HG03432 (cell line): ENCODE measurements at regions not wholly inside any gene's neighbourhood (a gene's known extent, or its start where the extent isn't known, plus 50 kb on each side); places are given as distances from the start of the nearest gene placed in this dataset.
"Not testable (repeated sequence)": the region's sequence is repeated elsewhere in the genome, so short reads cannot be mapped to it uniquely, and the experiment has no call there.

Experiments used
- ATAC-seq: cut with Tn5 transposase; IDR thresholded peaks from one replicate; pipeline ENCODE4 v1.9.1; 2021; ENCODE audit warnings: mild to moderate bottlenecking, moderate library complexity; ENCODE audit not compliant: unreplicated experiment

- not testable (repeated sequence) for ATAC-seq
Measured at GRCh38 chr4:81580994-81581374, 109.3 kb upstream of the RASGEF1B start.

GRCh38 chr4:81580346-81580993 lies 108.8 kb upstream of the RASGEF1B start:
- ATAC-seq: no peak

- no peak for ATAC-seq
Measured at GRCh38 chr4:81577392-81577791, 105.7 kb upstream of the RASGEF1B start.

GRCh38 chr4:81574991-81575390 lies 103.3 kb upstream of the RASGEF1B start:
- ATAC-seq: no peak

GRCh38 chr4:81573840-81574239 lies 102.1 kb upstream of the RASGEF1B start:
- no peak for ATAC-seq

- no peak for ATAC-seq
Measured at GRCh38 chr4:81572402-81572801, 100.7 kb upstream of the RASGEF1B start.

- ATAC-seq: no peak
Measured at GRCh38 chr4:81571105-81571504, 99.4 kb upstream of the RASGEF1B start.

- ATAC-seq: no peak
Measured at GRCh38 chr4:81566161-81566591, 94.5 kb upstream of the RASGEF1B start.

GRCh38 chr4:81565142-81565870 lies 93.6 kb upstream of the RASGEF1B start:
- ATAC-seq: no peak

GRCh38 chr4:81564025-81564424 lies 92.3 kb upstream of the RASGEF1B start:
- no peak for ATAC-seq

- peak; percentile 96 for ATAC-seq
Measured at GRCh38 chr4:81562093-81562492, 90.4 kb upstream of the RASGEF1B start.

GRCh38 chr4:81557306-81557705 lies 85.6 kb upstream of the RASGEF1B start:
- no peak for ATAC-seq

GRCh38 chr4:81555489-81555888 lies 83.8 kb upstream of the RASGEF1B start:
- no peak for ATAC-seq

GRCh38 chr4:81552086-81552485 lies 80.4 kb upstream of the RASGEF1B start:
- no peak for ATAC-seq

GRCh38 chr4:81550388-81550859 lies 78.7 kb upstream of the RASGEF1B start:
- ATAC-seq: no peak

GRCh38 chr4:81549984-81550383 lies 78.3 kb upstream of the RASGEF1B start:
- no peak for ATAC-seq

- ATAC-seq: no peak
Measured at GRCh38 chr4:81546777-81547176, 75.1 kb upstream of the RASGEF1B start.

- no peak for ATAC-seq
Measured at GRCh38 chr4:81541161-81541945, 69.6 kb upstream of the RASGEF1B start.

- no peak for ATAC-seq
Measured at GRCh38 chr4:81538716-81539427, 67.2 kb upstream of the RASGEF1B start.

- no peak for ATAC-seq
Measured at GRCh38 chr4:81531410-81531809, 59.7 kb upstream of the RASGEF1B start.

- no peak for ATAC-seq
Measured at GRCh38 chr4:81528979-81529378, 57.3 kb upstream of the RASGEF1B start.
